HG03039 (cell line): ENCODE measurements at regions not wholly inside any gene's neighbourhood (a gene's known extent, or its start where the extent isn't known, plus 50 kb on each side); places are given as distances from the start of the nearest gene placed in this dataset.

ENCODE experiments used
- ATAC-seq: cut with Tn5 transposase; IDR thresholded peaks from one replicate; pipeline ENCODE4 v1.9.1; 2021; ENCODE audit warnings: mild to moderate bottlenecking, moderate library complexity; ENCODE audit not compliant: unreplicated experiment

DNA sequence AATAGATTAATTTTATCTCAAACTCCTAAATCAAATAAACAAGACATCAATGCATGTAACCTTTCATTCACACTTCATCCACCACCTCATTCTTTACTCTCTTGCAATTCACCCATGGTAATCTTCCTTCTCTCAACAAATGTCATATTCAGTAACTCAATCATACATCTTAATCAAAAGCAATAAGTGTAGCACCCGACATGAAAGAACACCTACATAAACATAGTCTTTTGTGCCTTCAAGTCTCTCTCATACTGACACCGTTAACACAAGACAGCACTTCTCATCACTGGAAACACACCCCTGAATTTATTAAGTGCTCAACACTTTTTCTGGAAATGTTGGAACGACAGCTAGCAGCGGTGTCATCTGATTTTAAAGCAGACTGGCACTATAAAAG is 225.9 kb downstream of the TTLL7 start:
- no peak for ATAC-seq

DNA sequence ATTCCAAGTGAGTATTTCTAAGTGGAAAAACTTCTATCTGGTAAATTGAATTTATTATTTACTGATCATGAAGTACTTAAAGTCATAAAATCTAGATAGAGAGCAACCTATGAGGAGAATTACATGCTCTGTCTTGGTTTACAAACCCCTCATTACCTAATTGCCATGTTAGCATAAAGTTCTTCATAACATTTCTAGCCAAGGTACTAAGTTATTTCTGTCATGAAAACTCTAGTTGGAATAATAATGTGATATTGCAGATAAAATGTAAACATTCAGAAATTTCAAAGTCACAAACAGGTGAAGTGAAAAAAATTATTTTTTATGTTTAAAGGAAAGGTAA is 228.6 kb downstream of the TTLL7 start:
- ATAC-seq = no peak

DNA sequence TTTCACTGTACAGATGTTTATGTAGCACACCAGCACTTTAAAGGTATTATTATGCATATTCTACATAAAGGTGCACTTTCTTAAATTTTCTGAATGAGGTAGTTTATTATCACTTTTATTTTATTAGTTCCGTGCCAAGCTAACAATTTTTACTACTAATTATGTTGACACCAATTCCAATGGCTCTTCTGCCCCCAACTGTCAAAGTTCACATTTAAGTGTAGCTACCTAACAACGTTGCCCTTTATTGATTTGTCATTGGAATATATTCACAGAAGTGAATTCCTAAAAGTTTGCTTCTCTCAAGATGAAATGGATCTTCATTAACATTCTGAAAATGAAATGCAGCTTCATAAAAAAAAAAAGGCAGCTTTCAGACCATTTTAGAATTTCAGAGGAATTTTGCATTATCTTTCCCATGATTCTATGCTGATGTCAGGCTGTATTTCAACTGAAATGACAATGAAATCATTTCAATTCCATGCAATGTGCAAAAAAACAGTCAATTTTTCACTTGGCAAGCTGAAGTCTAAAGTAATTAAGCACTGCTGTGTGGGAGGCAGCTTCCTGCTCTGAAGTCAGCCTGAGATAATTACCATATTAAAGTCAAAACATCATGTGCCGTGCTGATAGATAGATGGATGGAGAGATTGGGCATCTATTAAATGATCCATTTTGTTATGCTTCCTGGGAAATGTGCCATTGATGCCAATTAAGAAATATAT is 229.2 kb downstream of the TTLL7 start:
- ATAC-seq = no peak

DNA sequence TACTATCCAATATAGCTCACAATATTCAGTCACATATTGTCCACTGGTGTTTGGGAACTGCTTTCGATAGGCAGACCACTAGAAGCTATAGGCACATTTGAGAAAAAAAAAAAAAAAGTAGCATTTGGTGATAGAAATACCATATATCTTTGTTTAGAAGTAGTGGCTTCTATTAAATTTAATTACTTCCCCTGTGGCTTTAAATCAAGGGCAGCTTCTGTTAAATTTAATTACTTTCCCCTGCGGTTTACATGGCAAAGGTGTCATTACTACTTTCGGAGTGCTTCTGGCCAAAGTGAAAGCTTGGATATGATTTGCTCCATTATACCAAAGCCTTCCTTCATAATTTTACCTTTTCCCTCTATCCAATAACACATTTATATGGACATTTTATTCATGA is 229.9 kb downstream of the TTLL7 start:
- no peak for ATAC-seq

DNA sequence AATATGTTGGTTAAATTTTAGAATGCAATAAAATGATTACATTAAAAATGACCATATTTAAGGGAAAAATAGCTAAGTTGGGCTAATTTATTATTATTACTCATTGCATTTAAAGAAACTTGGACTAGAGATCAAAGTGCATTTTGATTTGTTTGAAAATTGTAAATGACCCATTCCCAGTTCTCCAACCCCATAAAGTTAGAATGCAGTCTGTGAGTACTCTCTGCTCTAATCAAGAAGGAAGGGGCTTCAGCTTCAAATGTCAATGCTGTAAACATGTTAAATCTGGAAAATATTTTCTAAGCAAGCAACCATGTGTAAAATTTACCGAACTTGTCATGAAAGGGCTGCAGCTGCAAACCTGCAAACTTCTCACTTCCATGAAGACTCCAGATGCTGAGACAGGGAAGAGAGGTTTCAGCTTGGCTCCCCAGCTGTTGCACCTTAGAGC is 232.7 kb downstream of the TTLL7 start:
- ATAC-seq = no peak

DNA sequence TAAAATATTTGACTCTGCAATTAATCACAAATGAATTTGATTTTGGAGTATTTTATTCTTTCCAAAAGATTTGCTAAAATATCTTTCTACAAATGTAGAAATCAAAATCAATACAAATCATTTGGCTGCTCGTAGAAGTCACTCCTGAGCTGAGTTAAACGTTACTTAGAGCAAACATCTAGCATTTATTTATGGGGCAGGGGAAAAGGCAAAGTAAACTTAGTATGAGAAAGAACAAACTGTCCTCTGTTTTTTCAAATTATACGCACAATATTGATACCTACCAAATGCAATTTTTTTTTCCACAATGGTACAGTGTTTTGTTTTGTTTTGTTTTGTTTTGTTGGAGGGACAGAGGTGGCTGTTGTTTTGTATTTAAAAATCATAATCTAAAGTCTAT is 233.8 kb downstream of the TTLL7 start:
- ATAC-seq = no peak

DNA sequence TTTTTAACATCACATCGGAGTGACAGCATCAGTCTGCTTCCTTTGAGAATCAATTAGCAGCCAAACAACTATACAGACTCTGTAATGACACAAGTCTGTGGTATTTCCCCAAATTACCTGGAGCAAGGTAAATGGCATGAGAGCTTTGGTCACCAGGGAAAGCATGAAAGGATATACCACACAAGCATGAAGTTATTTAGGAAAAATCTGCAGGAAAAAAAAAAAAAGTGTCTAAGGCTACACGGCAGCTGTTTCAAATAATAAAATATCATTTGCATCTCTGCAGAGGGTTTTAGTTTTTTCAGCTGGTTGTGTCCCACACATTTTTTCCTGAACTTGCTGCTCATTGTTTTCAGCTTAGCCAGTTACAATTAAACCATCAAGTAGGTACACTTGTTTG is 234.7 kb downstream of the TTLL7 start:
- no peak for ATAC-seq

DNA sequence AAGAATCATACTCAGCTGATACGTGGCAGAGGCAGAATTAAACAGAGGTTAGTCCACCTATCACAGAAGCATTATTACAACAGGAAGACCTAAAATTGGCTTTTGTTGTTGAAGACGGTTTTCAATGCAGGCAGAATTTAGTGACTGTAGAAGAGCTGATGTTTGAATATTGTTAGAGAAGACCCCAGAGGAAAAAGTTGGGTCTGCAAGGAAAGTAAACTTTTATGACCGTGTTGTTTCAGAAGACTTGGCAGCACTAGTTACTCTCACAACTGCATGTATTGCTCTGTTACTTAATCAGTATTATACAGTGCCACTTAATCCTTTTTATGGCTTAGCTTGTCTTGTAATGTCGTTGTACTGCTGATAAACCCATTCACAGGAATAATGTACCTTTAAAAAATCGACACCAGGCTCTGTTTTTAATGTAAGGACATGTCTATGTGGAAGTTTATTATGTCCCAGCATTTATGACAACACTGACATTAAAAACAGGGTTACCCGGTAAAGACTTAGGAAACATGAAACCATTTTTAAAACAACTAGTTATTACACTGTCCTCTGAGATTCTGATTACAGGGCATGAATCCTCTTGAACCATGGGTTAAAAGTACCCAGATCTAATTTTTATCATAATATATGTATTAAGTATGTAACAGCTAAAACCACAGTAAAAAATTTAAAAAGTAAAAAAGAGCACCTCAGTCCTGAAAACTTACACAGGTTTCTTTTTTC is 235.4 kb downstream of the TTLL7 start:
- ATAC-seq = no peak

DNA sequence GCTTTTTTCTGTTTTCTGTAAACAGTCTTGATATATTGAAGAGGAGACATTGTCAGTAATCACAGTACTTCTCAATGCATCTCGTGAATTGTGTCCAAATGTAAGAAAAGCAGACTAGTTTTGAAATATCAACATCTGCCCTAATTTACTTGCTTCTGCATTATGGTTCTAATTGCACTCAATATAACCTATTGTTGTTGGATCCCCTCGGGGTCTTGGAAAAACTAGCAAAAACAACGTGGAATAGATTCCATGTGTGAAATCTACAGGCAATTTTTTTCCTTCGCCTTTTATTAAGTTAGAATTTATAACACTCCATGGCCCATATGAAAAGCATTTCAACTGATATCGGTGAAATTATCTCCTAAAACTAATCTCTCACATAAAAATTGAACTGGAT is 236.5 kb downstream of the TTLL7 start:
- ATAC-seq = no peak

DNA sequence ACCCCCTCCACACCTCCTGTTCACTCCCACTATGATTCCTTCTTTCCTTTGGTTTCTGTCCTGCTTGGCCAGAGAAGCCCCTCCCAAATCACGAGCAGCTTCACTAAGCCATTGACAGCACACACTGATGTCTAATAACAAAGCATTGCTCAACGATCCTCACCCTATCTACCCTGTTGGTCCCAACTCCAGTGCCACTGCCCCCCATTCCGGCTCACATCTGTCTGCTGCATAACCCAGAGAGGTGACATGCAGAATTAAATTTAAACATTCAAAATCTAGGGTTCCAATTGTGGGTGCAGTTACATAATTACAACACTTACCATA is 236.9 kb downstream of the TTLL7 start:
- ATAC-seq = no peak

DNA sequence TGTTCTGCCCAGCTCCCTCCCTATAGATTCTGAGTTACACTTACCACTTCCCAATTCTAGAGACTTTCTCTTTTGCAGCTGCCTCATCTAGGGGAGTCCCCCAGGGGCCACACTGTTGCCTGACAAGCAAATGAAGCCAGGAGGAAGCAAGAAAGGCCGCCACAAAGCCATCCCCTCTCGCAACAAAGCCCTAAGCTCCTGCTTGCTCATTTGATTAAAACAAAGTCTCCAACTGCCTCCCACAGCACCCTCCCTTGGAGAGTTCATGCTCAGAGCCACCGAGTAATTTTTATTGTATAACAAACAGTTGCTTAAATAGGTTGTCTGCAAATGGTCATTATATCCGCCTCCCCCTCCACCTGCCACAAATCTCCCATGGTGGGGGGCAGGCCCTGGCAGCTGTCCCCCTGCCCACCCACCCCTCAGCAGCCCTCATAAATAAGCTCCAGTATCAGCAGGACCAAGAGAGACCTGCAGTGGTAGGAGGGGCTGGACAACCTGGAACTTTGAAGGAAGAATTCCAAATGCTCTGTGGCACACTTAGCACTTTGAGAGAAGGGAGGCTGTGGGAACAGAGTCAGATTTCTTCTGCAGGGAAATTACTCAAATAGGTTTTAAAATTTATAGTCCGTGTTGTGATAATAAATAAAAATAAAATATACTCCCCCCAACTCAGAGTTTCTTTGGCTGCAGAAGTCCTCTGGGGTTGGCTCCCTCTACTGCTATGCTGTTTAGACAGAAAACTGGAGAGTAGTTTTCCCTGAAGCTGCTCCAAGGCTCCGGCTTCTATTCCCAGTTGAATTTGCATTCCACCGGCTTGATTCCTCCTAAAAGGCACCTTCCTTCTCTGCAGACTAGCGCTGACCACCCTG is 237.5 kb downstream of the TTLL7 start:
- ATAC-seq = peak; percentile 100

DNA sequence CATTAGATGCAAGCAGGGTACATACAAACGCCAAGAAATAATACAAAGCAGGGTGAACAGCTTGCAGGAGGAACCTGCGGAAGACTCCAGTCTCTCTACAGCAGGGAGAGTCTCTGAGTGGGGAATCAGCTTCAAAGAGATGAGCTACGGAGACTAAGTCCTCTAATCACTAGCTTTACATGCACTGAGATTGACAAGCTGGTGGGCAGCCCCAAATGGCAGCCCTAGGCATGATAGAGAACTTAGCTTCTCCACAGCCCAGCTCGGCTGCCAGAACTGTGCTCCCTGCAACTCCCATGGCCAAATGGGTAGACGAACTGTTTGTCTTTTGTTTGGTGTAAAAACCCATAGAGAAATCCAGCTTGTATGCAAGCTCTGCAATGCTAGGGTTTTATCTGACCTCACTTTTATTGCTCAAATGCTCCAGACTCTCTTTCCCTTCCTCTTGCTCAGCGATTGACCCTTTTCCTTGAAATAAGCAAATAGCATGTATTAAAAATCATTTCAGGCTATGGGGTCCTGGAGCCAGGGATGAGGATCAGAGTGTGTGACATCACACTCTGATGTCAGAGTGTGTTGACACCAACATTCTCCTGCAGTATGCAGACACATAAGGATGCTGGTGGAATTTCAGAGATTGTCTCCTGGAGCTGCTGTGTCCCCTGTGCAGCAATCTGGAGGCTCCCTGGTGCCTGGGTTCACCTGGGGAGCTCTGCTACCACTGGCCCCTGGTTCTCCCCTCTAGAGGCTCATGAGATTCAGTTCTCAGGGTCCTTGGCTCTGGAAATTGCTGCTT is 238.5 kb downstream of the TTLL7 start:
- peak; percentile 16 for ATAC-seq

DNA sequence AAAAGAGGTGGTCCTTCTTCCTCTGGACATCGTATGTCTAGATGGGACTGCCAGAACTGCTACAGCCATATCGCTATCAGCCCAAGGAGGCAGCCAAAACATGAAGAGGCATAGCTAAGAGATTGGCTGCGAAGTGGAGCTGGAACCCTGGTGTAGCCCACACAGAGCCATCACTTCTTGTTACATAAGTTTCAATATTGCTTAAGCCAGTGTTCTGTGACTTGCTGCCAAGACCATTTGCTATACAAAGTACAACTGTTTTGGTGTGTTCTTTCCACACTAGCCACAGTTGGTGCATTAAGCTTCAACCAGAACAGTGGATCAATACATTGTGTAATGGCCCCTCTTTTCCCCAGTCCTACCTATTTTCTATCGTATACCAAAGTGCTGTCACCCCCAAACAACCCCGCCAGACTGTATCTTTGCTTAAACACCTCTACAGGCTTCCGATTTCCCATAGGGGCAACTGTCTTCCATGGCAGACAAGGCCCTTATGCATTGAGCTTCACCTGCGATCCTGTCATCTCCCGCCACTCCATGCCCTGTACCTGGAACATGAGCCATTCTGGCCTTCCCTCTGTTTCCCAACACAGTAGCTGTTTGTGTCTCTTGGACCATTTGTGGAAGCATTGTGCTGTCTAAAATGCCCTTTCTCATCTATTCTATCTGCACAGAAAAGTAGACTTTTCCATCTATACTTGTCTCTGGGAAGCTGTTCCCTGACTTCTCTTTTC is 241.8 kb downstream of the TTLL7 start:
- ATAC-seq = no peak

DNA sequence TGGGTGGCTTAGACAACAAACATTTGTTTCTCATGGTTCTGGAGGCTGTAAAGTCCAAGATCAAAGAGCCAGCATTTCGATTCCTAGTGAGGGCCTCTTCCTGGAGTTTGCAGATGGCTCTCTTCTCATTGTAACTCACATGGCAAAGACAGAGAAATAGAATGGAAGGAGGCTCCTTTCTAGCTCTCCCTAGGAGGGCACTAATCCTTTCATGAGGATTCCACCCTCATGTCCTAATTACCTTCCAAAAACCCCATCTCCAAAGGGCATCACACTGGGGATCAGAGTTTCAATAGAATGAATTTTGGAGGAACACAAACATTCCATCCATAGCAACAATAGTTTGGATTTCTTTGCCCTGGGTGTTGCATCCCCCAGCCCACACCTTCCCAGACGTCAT is 247.3 kb downstream of the TTLL7 start:
- no peak for ATAC-seq

DNA sequence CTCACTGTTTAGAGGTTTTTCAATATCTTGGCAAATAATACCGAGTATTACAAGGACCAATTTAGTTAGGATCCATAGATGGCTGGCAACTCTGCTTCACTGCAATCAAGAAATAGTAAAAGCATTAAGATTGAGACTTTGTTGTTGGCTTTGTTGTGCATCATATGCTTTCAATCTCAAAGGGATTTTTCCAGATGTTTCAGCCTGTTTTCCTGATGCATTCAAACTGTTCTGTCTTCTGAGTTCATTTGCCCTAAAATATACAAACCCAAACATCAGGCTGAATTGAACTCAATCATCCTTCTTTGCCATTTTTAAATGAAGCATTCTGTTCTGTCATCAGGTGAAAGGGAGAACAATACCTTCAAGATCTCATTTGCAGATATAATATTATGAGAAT is 248.7 kb downstream of the TTLL7 start:
- no peak for ATAC-seq

DNA sequence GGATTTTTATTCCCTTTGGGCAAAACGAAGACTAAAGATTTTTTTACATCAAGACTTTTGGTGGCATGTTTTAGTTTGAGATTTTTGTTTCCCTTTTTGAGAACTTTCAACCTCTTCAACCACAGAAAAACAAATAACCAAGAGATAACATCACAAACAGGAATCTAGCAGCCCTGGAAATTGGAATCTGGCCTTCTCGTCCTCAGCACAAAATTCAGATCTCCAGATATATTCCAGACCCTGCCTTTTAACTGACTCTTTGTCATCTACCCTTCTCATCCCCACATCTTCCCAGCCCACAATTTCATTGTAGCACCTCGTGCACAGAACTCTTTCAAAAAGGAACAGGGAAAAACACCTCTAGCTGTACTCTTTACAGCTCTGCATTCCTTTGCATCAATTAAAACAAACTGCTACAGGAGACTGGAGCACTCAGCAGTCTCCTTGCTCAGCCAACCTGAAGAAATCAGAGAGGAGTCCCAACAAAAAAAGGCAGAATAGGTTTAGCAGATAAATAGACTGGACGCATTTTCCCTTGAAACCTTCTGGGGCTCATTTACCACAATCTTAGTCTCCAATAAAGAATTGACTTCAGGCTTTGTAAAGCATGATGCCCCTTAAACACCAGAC is 251.0 kb downstream of the TTLL7 start:
- no peak for ATAC-seq

DNA sequence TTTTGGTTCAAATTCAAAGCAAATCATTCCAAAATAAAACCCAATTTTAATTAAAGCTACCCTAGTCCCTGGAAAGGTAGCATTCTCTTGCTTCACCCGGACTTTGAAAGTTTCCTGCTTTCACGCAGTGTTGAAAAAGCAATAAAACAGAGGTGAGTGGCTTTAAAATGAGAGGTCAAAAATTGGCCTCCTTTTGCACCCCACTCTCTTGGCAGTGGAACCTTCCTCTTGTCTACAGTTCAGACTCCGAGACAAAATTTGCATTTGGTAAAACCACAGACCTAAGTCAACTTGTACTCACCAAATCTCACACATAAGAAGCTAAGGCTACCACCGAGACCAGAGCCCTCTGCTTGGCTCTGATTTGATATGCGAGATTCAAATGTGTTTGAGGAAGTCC is 252.7 kb downstream of the TTLL7 start:
- peak; percentile 73 for ATAC-seq

DNA sequence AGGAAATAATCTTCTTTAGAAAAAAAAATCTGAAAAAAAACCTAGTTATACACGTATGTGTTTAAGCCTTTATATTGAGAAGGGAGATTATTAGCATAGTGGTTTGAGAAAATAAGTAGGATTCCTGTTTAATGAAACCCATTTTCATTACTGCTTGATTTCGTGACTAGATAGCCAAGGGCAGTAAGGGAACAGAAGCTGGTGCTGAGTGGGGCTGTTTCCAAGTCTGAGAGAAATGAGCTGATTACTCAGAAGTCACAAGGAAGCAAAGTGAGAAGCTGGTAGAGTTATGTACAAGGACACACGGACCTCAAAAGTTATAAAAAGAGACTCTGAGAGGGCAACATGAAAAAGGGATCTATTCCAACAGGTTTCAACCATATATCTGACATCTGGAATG is 256.5 kb downstream of the TTLL7 start:
- ATAC-seq = no peak

DNA sequence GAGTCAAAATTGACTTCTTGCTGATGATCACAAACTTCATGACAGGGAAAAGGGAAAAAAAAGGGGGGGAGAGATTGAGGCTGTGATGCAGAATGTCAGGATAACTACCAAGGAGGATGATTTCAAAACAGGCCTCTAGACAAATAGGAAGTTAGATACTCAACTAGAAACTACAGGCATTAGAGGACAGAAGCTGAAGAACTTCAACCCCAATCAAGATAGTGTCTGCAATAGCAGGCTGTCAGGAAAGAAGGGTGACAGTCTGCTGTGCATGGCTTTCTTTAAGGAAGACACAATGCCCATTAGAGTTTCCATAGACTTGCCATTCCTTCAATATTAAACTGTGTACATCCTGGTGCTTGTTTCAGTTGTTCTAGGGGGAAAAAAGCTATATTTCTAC is 257.2 kb downstream of the TTLL7 start:
- no peak for ATAC-seq

DNA sequence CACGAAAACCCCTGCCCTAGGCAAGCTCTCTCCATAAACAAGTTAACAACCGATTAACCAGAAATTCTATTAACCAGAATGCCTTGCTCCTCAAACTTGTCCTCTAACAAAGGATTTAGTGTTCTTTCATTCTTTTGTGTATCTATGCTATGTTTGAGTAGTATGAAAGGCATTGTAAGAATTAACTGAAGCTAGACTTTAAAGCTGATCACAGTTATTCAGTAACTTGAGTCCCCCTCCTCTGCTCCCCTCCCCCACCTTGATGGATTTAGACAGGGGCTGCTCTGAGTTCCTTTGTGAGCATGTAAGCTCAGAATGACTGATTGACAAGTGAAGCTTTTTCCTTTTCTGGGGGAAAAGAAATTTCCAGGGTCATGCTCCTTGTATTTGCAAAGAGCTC is 257.6 kb downstream of the TTLL7 start:
- ATAC-seq = no peak
